Common myeloid progenitor, CD34-positive (primary cell): ENCODE measurements at regions not wholly inside any gene's neighbourhood (a gene's known extent, or its start where the extent isn't known, plus 50 kb on each side); places are given as distances from the start of the nearest gene placed in this dataset.
"Not testable (repeated sequence)": the region's sequence is repeated elsewhere in the genome, so short reads cannot be mapped to it uniquely, and the experiment has no call there.

Experiments
- CTCF ChIA-PET: fragments of 350-600 bp; sonication (Branson Sonifier 250); formaldehyde crosslinking; loops from one replicate; lab custom pipeline; 2021; ENCODE audit warnings: antibody characterized with exemption; lab: Charles Lee
- POLR2A ChIA-PET: fragments of 350-600 bp; sonication (Branson Sonifier 250); formaldehyde crosslinking; loops from one replicate; lab custom pipeline; 2021; ENCODE audit warnings: antibody characterized with exemption; lab: Charles Lee
- DNase-seq, 3 donors: peaks; one replicate each; pipeline versions ENCODE4 v3.0.0 to v3.0.0-alpha.2; 2013
- H3K27ac ChIP-seq, 2 experiments: 1 replicate in 1 of 2; 2 replicates in 1 of 2; pipeline ENCODE4 v1.7.0; 2013; ENCODE audit warnings: inconsistent platforms in 2 of 2, low read length in 2 of 2, mild to moderate bottlenecking in 2 of 2, low read depth in 1 of 2, moderate library complexity in 1 of 2; ENCODE audit not compliant: severe bottlenecking in 2 of 2, insufficient read depth in 1 of 2, poor library complexity in 1 of 2
- H3K27me3 ChIP-seq, 5 experiments: replicated peaks in 2 of 5; 1 replicate in 3 of 5; 2 replicates in 2 of 5; pipeline versions ENCODE4 v1.6.1 to v1.7.0; 2013; ENCODE audit warnings: low read length in 4 of 5, mild to moderate bottlenecking in 2 of 5, moderate library complexity in 2 of 5, inconsistent platforms in 1 of 5; ENCODE audit not compliant: insufficient read depth in 5 of 5, control insufficient read depth in 4 of 5
- H3K36me3 ChIP-seq, 4 experiments: 1 replicate in 2 of 4; 2 replicates in 2 of 4; pipeline versions ENCODE4 v1.6.1 to v1.7.0; 2013; ENCODE audit warnings: low read length in 3 of 4, control low read depth in 1 of 4, mild to moderate bottlenecking in 1 of 4; ENCODE audit not compliant: control insufficient read depth in 4 of 4, insufficient read depth in 4 of 4
- H3K4me1 ChIP-seq, 4 experiments: 1 replicate in 3 of 4; 2 replicates in 1 of 4; pipeline versions ENCODE4 v1.6.1 to v1.7.1; 2013; ENCODE audit warnings: low read length in 3 of 4, mild to moderate bottlenecking in 3 of 4, control low read depth in 1 of 4, inconsistent platforms in 1 of 4, moderate library complexity in 1 of 4; ENCODE audit not compliant: control insufficient read depth in 4 of 4, insufficient read depth in 4 of 4; ENCODE audit errors: control extremely low read depth in 1 of 4
- H3K4me3 ChIP-seq, 7 experiments: 1 replicate in 4 of 7; 2 replicates in 3 of 7; pipeline versions ENCODE4 v1.5.1 to v1.7.0; 2013; ENCODE audit warnings: mild to moderate bottlenecking in 7 of 7, low read length in 6 of 7, moderate library complexity in 6 of 7, inconsistent platforms in 2 of 7, low read depth in 2 of 7, control low read depth in 1 of 7; ENCODE audit not compliant: insufficient read depth in 4 of 7, control insufficient read depth in 1 of 7; ENCODE audit errors: extremely low read depth in 1 of 7
- H3K9me3 ChIP-seq, 5 experiments: 1 replicate in 4 of 5; 2 replicates in 1 of 5; pipeline versions ENCODE4 v1.6.1 to v1.7.1; 2013; ENCODE audit warnings: low read length in 4 of 5, mild to moderate bottlenecking in 2 of 5, inconsistent platforms in 1 of 5, low read depth in 1 of 5, moderate library complexity in 1 of 5; ENCODE audit not compliant: control insufficient read depth in 4 of 5, insufficient read depth in 2 of 5; ENCODE audit errors: control extremely low read depth in 1 of 5
- WGBS: methylation state at CpG from one replicate; pipeline ENCODE4 v1.1.5; 2013; ENCODE audit not compliant: insufficient coverage; 5-methylcytosine and 5-hydroxymethylcytosine counted together

- H3K4me3 ChIP-seq, H3K9me3 ChIP-seq, H3K36me3 ChIP-seq, H3K4me1 ChIP-seq, H3K27ac ChIP-seq, DNase-seq, CTCF ChIA-PET, POLR2A ChIA-PET: not testable (repeated sequence)
- 57% methylated on average over 1 of the region's 1 CpG for WGBS
- H3K27me3 ChIP-seq, result peaks cover 0 to 20% (median 0%) of the 10 kb centered on the region in 5 experiments
Observed at GRCh38 chr17:26965898-26966624, 327.9 kb upstream of the WSB1 start.

GRCh38 chr17:26966625-26967179 is 327.2 kb upstream of the WSB1 start:
- H3K4me1 ChIP-seq, H3K27ac ChIP-seq, H3K36me3 ChIP-seq, H3K9me3 ChIP-seq, DNase-seq, CTCF ChIA-PET, POLR2A ChIA-PET, H3K4me3 ChIP-seq: not testable (repeated sequence)
- peaks cover 0 to 20% (median 0%) of the 10 kb centered on the region in 5 experiments for H3K27me3 ChIP-seq
- 28% methylated on average over 2 of the region's 2 CpGs for WGBS

DNA sequence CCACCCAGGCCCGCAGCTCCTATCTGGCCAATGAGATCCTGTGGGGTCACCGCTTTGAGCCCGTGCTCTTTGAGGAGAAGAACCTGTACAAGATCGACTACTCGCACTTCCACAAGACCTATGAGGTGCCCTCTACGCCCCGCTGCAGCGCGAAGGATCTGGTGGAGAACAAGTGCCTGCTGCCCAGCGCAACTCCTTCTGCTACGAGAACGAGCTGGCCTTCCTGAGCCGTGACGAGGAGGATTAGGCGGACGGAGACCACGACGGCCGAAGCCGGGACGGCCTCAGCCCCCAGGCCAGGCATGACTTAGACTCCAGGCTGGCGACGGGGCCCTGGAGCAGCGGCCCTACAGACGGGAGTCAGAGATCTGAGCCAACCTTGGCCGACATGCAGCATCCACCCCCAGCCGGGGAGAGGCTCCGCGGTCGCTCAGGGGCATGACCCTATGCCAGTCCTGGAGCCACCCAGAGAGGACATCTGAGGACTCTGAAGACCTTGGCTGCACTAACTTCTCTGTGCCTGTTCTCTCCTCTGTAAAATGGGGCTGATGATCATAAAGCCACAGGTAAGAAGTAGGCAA is 312.0 kb upstream of the WSB1 start:
- H3K27ac ChIP-seq, CTCF ChIA-PET, POLR2A ChIA-PET, H3K27me3 ChIP-seq, H3K4me1 ChIP-seq, DNase-seq, H3K36me3 ChIP-seq, H3K9me3 ChIP-seq, H3K4me3 ChIP-seq: not testable (repeated sequence)
- 93% methylated on average over 27 of the region's 30 CpGs for WGBS

GRCh38 chr17:26982563-26982962 is 311.4 kb upstream of the WSB1 start:
- POLR2A ChIA-PET, DNase-seq, CTCF ChIA-PET, H3K27me3 ChIP-seq, H3K36me3 ChIP-seq, H3K27ac ChIP-seq, H3K9me3 ChIP-seq, H3K4me3 ChIP-seq, H3K4me1 ChIP-seq: not testable (repeated sequence)
- whole genome bisulfite sequencing, result 89% methylated on average over 2 of the region's 3 CpGs

GRCh38 chr17:26987851-26988250 is 306.1 kb upstream of the WSB1 start:
- DNase-seq, H3K9me3 ChIP-seq, H3K36me3 ChIP-seq, CTCF ChIA-PET, H3K27ac ChIP-seq, H3K27me3 ChIP-seq, POLR2A ChIA-PET, H3K4me1 ChIP-seq, H3K4me3 ChIP-seq: not testable (repeated sequence)
- WGBS, result 33% methylated on average over 1 of the region's 3 CpGs

DNA sequence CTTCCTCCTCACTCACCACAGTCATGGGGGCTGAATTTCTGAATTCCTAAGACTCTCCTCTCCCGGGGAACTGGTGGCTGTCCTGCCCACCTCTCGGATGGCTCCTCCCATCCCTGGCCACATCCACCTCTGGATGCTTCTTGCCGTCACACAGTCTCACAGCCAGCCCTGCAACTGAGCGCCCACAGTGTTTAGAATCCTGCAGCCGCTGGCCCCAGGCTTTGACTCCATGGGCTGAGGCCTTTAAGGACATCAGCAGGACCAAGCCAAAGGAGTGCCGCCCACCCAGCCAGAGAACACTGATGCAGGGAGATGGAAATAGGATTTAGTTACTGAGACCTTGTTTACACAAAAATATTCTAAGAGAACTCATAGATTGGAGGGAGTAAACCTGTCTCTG is 299.3 kb upstream of the WSB1 start:
- H3K9me3 ChIP-seq, H3K4me1 ChIP-seq, H3K4me3 ChIP-seq, H3K27me3 ChIP-seq, POLR2A ChIA-PET, CTCF ChIA-PET, DNase-seq, H3K36me3 ChIP-seq, H3K27ac ChIP-seq: not testable (repeated sequence)
- 85% methylated on average over 4 of the region's 6 CpGs for WGBS

DNA sequence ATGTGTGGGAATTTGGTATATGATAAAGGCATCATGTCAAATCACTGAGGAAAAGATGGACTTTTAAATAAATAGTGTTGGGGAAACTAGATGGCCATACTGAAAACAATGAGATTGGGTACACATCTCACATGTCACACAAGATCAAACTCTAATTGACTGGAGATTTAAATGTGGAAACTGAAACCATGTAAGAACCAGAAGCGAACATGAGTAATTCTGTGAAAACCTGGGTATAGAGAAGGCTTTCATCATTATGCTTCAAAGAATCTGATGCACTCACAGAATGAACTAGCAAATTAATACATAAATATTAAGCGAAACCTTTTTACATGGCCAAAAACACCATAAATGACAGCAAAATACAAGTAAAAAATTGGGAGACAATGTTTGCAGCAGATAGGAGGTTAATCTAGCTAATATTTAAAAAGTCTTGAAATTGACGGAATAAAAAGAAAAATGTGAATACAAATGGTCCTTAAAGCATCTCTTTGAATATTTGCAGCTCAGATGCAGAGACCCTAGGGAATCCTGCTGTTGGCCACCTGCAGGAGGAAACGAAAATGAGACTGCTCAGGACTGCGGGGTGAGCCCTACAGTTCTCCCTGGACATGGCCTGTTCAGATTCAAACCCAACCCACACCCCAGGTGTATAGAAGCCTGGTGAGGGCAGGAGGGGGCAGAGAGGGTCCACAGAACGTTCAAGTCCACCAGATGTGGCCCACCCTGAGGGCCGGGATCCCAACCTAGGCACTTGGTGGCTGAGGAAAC is 297.6 kb upstream of the WSB1 start:
- DNase-seq, H3K36me3 ChIP-seq, H3K27me3 ChIP-seq, H3K9me3 ChIP-seq, CTCF ChIA-PET, H3K27ac ChIP-seq, H3K4me1 ChIP-seq, H3K4me3 ChIP-seq, POLR2A ChIA-PET: not testable (repeated sequence)
- WGBS, result 51% methylated on average over 3 of the region's 7 CpGs
